ENCODE measurements at regions not wholly inside any gene's neighbourhood (a gene's known extent, or its start where the extent isn't known, plus 50 kb on each side); places are given as distances from the start of the nearest gene placed in this dataset.

DNA sequence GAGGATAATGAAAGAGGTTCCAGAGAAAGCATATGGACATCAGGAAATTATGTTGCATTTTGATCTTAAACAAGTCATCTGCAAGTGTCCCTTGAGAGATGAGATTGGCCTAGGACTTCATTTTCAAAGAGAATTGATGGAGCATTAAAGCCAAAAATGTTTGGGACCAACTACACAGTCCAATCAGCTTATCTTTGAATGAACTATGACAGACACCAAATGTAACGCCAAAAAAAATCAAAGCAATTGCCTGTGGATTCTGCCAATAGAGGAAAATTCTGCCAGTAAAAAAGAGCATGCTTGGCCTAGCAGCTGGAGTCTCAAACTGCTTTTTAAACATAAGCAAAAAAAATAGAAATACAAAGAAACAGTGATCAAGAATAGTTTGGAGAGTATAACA, 594.5 kb upstream of the CHAC2 start:
- TF ChIP-seq, protein P1, sequence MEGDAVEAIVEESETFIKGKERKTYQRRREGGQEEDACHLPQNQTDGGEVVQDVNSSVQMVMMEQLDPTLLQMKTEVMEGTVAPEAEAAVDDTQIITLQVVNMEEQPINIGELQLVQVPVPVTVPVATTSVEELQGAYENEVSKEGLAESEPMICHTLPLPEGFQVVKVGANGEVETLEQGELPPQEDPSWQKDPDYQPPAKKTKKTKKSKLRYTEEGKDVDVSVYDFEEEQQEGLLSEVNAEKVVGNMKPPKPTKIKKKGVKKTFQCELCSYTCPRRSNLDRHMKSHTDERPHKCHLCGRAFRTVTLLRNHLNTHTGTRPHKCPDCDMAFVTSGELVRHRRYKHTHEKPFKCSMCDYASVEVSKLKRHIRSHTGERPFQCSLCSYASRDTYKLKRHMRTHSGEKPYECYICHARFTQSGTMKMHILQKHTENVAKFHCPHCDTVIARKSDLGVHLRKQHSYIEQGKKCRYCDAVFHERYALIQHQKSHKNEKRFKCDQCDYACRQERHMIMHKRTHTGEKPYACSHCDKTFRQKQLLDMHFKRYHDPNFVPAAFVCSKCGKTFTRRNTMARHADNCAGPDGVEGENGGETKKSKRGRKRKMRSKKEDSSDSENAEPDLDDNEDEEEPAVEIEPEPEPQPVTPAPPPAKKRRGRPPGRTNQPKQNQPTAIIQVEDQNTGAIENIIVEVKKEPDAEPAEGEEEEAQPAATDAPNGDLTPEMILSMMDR (conservative IDR thresholded peaks at IDR 0.05) = no peak
- no peak for TF ChIP-seq EZH2 (IDR thresholded peaks at IDR 0.05; ENCODE audit: low read depth)

Data from PC-9 (cell line).